ENCODE measurements at regions not wholly inside any gene's neighbourhood (a gene's known extent, or its start where the extent isn't known, plus 50 kb on each side); places are given as distances from the start of the nearest gene placed in this dataset.

- H3K4me3 ChIP-seq (ENCODE audit: low read length) = no peak overlapping the region
- H3K27ac ChIP-seq (ENCODE audit: low read length) = no peak overlapping the region
- no peak for DNase-seq (ENCODE audit: low read depth, low spot score)
- H3K27me3 ChIP-seq (ENCODE audit: control insufficient read depth, insufficient read depth, low read length) = no peaks in the 10 kb centered on the region
- H3K4me1 ChIP-seq (ENCODE audit: control insufficient read depth, insufficient read depth, low read length) = no peaks in the 10 kb centered on the region; the same call in 1 of the 2 replicates
- no peaks in the 10 kb centered on the region for H3K9me3 ChIP-seq (ENCODE audit: control insufficient read depth, insufficient read depth, low read length)
- no peaks in the 10 kb centered on the region for H3K36me3 ChIP-seq (ENCODE audit: control insufficient read depth, insufficient read depth, low read length)
Measured at GRCh38 chr10:105605918-105606317, 964.8 kb downstream of the SORCS3 start.

- DNase-seq (ENCODE audit: low read depth, low spot score) = no peak
- Histone ChIP-seq H3K4me3 (ENCODE audit: low read length) (no peak overlapping the region), H3K4me1 (ENCODE audit: control insufficient read depth, insufficient read depth, low read length) (no peaks in the 10 kb centered on the region; the same call in 1 of the 2 replicates), H3K27me3 (ENCODE audit: control insufficient read depth, insufficient read depth, low read length) (no peaks in the 10 kb centered on the region), H3K36me3 (ENCODE audit: control insufficient read depth, insufficient read depth, low read length) (no peaks in the 10 kb centered on the region), H3K9me3 (ENCODE audit: control insufficient read depth, insufficient read depth, low read length) (no peaks in the 10 kb centered on the region), H3K27ac (ENCODE audit: low read length) (no peak overlapping the region)
- WGBS (ENCODE audit: insufficient coverage, insufficient read length) = no CpG with 5 or more reads among the region's 3 CpGs
Measured at GRCh38 chr10:105605104-105605503, 964.0 kb downstream of the SORCS3 start.

DNA sequence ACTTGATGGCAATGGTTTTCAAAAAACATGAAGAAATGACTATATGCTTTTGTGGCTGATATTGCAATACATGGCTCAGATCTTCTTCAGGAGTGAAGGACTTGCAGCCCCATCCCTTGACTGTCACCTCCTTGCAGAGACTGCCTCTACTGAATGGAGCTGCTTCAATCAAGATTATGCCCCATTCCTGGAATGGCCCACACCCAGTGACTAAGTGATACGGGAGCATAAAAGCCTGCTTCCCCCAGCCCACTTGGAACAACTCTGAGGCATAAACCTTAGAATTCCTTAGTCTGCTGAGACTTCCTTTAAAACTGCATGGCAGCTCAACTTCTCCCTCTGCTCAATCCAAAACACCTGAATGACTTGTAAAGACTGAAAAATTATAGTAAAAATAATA, 957.1 kb downstream of the SORCS3 start:
- Histone ChIP-seq H3K27ac (ENCODE audit: low read length) (no peak overlapping the region), H3K36me3 (ENCODE audit: control insufficient read depth, insufficient read depth, low read length) (no peaks in the 10 kb centered on the region), H3K9me3 (ENCODE audit: control insufficient read depth, insufficient read depth, low read length) (no peaks in the 10 kb centered on the region), H3K4me1 (ENCODE audit: control insufficient read depth, insufficient read depth, low read length) (no peaks in the 10 kb centered on the region), H3K27me3 (ENCODE audit: control insufficient read depth, insufficient read depth, low read length) (no peaks in the 10 kb centered on the region), H3K4me3 (ENCODE audit: low read length) (no peak overlapping the region)
- no CpG with 5 or more reads among the region's 1 CpG for WGBS (ENCODE audit: insufficient coverage, insufficient read length)
- no peak for DNase-seq (ENCODE audit: low read depth, low spot score)

DNA sequence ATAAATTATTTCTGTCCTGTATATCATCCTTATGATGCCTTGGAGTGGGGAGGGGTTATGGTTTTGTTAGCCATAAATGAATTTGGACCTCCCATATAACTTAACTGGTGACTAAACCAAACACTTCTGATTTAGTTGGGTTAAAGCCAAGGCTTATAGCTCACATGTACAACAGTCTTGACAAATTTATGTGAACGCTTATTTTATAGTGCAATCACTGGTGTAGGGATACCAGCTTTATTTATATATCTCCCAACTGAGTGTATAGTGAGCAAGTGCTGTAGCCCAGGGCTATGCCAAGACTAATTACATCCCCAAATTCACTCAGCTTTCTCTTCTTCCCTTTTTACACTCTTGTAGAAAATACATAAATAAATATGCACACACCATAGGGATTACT, 956.2 kb downstream of the SORCS3 start:
- no peak overlapping the region for H3K4me3 ChIP-seq (ENCODE audit: low read length)
- no peaks in the 10 kb centered on the region for H3K27me3 ChIP-seq (ENCODE audit: control insufficient read depth, insufficient read depth, low read length)
- DNase-seq (ENCODE audit: low read depth, low spot score) = no peak
- H3K4me1 ChIP-seq (ENCODE audit: control insufficient read depth, insufficient read depth, low read length) = no peaks in the 10 kb centered on the region
- WGBS (ENCODE audit: insufficient coverage, insufficient read length) = no CpG with 5 or more reads among the region's 1 CpG
- H3K9me3 ChIP-seq (ENCODE audit: control insufficient read depth, insufficient read depth, low read length) = no peaks in the 10 kb centered on the region
- H3K36me3 ChIP-seq (ENCODE audit: control insufficient read depth, insufficient read depth, low read length) = no peaks in the 10 kb centered on the region
- H3K27ac ChIP-seq (ENCODE audit: low read length) = no peak overlapping the region

- DNase-seq (ENCODE audit: low read depth, low spot score) = no peak
- WGBS (ENCODE audit: insufficient coverage, insufficient read length) = no CpG with 5 or more reads among the region's 3 CpGs
- no peaks in the 10 kb centered on the region for H3K36me3 ChIP-seq (ENCODE audit: control insufficient read depth, insufficient read depth, low read length)
Measured at GRCh38 chr10:105596749-105597148, 955.7 kb downstream of the SORCS3 start.

DNA sequence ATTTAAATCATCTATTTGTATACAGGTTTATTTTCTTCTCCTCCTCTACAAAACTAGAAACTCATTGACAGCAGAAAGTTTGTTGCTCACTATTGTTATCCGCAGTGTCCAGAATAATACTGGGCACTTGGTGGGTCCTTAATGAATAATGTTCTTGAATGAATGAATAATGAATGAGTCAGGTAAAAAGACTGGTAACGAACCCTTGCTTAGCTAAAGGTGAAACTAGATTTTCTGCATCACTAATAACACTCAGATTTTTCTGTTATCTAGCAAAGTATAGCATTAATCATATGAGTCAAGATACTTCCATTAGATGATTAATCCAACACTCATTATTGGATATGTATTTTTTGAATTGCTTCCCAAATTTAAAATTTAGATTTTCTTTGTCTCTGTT, 953.2 kb downstream of the SORCS3 start:
- Histone ChIP-seq H3K4me1 (ENCODE audit: control insufficient read depth, insufficient read depth, low read length) (no peaks in the 10 kb centered on the region), H3K27me3 (ENCODE audit: control insufficient read depth, insufficient read depth, low read length) (no peaks in the 10 kb centered on the region), H3K27ac (ENCODE audit: low read length) (no peak overlapping the region), H3K4me3 (ENCODE audit: low read length) (no peak overlapping the region), H3K36me3 (ENCODE audit: control insufficient read depth, insufficient read depth, low read length) (no peaks in the 10 kb centered on the region), H3K9me3 (ENCODE audit: control insufficient read depth, insufficient read depth, low read length) (no peaks in the 10 kb centered on the region)
- no peak for DNase-seq (ENCODE audit: low read depth, low spot score)
- WGBS (ENCODE audit: insufficient coverage, insufficient read length) = no CpG with 5 or more reads among the region's 2 CpGs

More at GRCh38 chr10:105596749-105597148, 955.7 kb downstream of the SORCS3 start:
- Histone ChIP-seq H3K4me1 (ENCODE audit: control insufficient read depth, insufficient read depth, low read length) (no peaks in the 10 kb centered on the region), H3K27ac (ENCODE audit: low read length) (no peak overlapping the region), H3K9me3 (ENCODE audit: control insufficient read depth, insufficient read depth, low read length) (no peaks in the 10 kb centered on the region), H3K4me3 (ENCODE audit: low read length) (no peak overlapping the region), H3K27me3 (ENCODE audit: control insufficient read depth, insufficient read depth, low read length) (no peaks in the 10 kb centered on the region)

- no peaks in the 10 kb centered on the region for H3K36me3 ChIP-seq (ENCODE audit: control insufficient read depth, insufficient read depth, low read length)
- H3K27ac ChIP-seq (ENCODE audit: low read length) = no peak overlapping the region
- no peaks in the 10 kb centered on the region for H3K27me3 ChIP-seq (ENCODE audit: control insufficient read depth, insufficient read depth, low read length)
- no CpG with 5 or more reads among the region's 1 CpG for WGBS (ENCODE audit: insufficient coverage, insufficient read length)
- H3K4me3 ChIP-seq (ENCODE audit: low read length) = no peak overlapping the region
- no peaks in the 10 kb centered on the region for H3K4me1 ChIP-seq (ENCODE audit: control insufficient read depth, insufficient read depth, low read length)
- DNase-seq (ENCODE audit: low read depth, low spot score) = no peak
- H3K9me3 ChIP-seq (ENCODE audit: control insufficient read depth, insufficient read depth, low read length) = no peaks in the 10 kb centered on the region
Measured at GRCh38 chr10:105592468-105592867, 951.4 kb downstream of the SORCS3 start.

DNA sequence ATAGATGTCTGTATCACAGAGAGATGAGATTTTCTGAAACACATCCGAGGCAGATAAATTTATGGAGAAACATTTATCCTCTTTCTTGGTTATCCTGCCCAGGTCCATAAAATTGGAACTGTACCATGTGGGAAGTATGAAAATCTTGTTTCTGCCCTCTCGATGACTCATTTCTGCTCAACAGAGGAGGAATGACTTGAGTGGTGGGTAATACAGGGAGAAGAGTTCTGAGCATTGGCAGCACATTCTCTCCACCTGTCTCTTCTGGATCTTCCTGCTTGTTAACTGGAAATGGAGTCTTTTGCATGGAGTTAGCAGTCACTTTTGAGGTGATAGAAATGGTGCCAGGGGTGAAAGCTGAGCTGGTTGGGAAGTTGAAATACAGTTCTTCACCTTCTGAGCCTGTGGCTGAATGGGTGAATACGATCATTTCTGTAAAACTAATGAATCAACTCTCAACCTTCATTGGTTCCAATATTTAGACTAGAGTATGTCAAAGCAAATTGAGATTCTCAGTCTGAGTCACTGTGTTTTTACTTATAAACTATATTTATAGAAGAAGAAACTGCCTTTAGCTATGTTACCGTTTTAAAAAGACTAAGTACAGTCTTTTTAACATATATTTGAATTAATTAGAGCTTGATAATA, 945.5 kb downstream of the SORCS3 start:
- no peaks in the 10 kb centered on the region for H3K36me3 ChIP-seq (ENCODE audit: control insufficient read depth, insufficient read depth, low read length)
- H3K27me3 ChIP-seq (ENCODE audit: control insufficient read depth, insufficient read depth, low read length) = no peaks in the 10 kb centered on the region
- WGBS (ENCODE audit: insufficient coverage, insufficient read length) = no CpG with 5 or more reads among the region's 4 CpGs
- H3K9me3 ChIP-seq (ENCODE audit: control insufficient read depth, insufficient read depth, low read length) = no peaks in the 10 kb centered on the region
- H3K27ac ChIP-seq (ENCODE audit: low read length) = no peak overlapping the region
- H3K4me3 ChIP-seq (ENCODE audit: low read length) = no peak overlapping the region
- DNase-seq (ENCODE audit: low read depth, low spot score) = no peak
- peaks cover 2% of the 10 kb centered on the region; the same call in 1 of the 2 replicates for H3K4me1 ChIP-seq (ENCODE audit: control insufficient read depth, insufficient read depth, low read length)

DNA sequence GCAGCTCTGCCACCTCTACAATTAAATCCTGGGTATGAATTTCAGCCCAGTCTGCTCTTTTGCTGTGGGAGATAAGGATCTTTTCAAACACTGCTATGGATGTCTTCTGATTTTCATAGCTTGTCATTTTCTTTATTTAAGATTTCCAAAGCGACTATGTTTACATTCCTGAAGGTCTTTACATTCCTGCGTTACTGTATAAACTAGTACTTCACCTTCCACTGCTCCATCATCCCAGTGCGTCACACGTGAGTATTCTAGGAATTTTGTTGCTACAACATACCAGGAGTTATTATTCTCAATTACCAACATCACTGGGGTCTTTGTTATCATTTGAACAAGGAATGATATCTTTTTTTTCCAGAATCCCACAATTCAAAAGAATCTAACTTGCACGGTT, 944.7 kb downstream of the SORCS3 start:
- no peak for DNase-seq (ENCODE audit: low read depth, low spot score)
- Histone ChIP-seq H3K27ac (ENCODE audit: low read length) (no peak overlapping the region), H3K4me1 (ENCODE audit: control insufficient read depth, insufficient read depth, low read length) (peaks cover 2% of the 10 kb centered on the region; the same call in 1 of the 2 replicates), H3K27me3 (ENCODE audit: control insufficient read depth, insufficient read depth, low read length) (no peaks in the 10 kb centered on the region), H3K4me3 (ENCODE audit: low read length) (no peak overlapping the region), H3K9me3 (ENCODE audit: control insufficient read depth, insufficient read depth, low read length) (no peaks in the 10 kb centered on the region), H3K36me3 (ENCODE audit: control insufficient read depth, insufficient read depth, low read length) (no peaks in the 10 kb centered on the region)
- no CpG with 5 or more reads among the region's 5 CpGs for WGBS (ENCODE audit: insufficient coverage, insufficient read length)

DNA sequence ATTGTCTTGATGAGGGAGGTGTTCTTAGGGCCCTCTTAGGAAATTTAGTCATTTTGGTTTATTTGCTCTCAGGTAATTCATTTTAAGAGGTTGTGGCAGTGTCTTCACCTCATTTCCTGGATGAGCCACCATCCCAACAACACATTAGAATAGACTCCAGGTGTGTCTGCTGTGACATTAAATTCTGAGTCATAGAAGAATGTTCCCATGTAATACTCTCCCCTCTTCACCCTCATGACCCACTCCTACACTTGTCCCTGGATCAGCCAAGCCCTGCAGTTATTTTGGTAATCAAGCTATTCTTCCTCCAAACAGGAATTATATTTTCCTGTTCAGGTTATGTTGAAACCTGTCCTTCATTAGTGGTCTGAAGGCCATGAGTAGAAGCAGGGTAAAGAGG, 944.1 kb downstream of the SORCS3 start:
- H3K27me3 ChIP-seq (ENCODE audit: control insufficient read depth, insufficient read depth, low read length) = no peaks in the 10 kb centered on the region
- peaks cover 2% of the 10 kb centered on the region; the same call in 1 of the 2 replicates for H3K4me1 ChIP-seq (ENCODE audit: control insufficient read depth, insufficient read depth, low read length)
- no peak overlapping the region for H3K27ac ChIP-seq (ENCODE audit: low read length)
- no peaks in the 10 kb centered on the region for H3K9me3 ChIP-seq (ENCODE audit: control insufficient read depth, insufficient read depth, low read length)
- no peaks in the 10 kb centered on the region for H3K36me3 ChIP-seq (ENCODE audit: control insufficient read depth, insufficient read depth, low read length)
- no peak overlapping the region for H3K4me3 ChIP-seq (ENCODE audit: low read length)
- no peak for DNase-seq (ENCODE audit: low read depth, low spot score)

DNA sequence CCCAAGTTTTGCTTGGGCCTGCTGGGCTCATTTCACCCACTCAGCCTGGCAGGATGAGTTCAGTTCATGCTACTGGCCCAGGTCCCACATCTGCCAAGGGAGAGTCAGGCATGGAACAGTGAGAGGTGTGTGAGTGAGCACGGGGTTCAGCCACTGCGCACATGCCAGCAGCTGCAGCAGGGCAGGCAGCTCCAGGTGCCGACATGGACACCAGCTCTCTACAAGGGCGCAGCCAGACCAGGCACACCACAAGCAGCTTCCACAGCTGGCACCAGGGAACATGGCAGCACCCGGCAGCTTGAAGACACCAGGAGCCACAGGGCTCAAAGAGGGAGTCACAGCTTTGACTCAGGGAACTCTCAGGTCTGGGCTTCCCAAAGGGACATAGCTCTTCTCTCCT, 938.0 kb downstream of the SORCS3 start:
- Histone ChIP-seq H3K4me3 (ENCODE audit: low read length) (no peak overlapping the region), H3K27ac (ENCODE audit: low read length) (no peak overlapping the region), H3K36me3 (ENCODE audit: control insufficient read depth, insufficient read depth, low read length) (no peaks in the 10 kb centered on the region), H3K9me3 (ENCODE audit: control insufficient read depth, insufficient read depth, low read length) (no peaks in the 10 kb centered on the region), H3K4me1 (ENCODE audit: control insufficient read depth, insufficient read depth, low read length) (no peaks in the 10 kb centered on the region; the same call in 1 of the 2 replicates), H3K27me3 (ENCODE audit: control insufficient read depth, insufficient read depth, low read length) (no peaks in the 10 kb centered on the region)
- no CpG with 5 or more reads among the region's 5 CpGs for WGBS (ENCODE audit: insufficient coverage, insufficient read length)
- DNase-seq (ENCODE audit: low read depth, low spot score) = no peak
